OCI-LY7 (cell line): ENCODE measurements at regions not wholly inside any gene's neighbourhood (a gene's known extent, or its start where the extent isn't known, plus 50 kb on each side); places are given as distances from the start of the nearest gene placed in this dataset.

Experiments used
- CTCF ChIP-seq: fragments of 200-600 bp; sonication (generic); conservative IDR thresholded peaks from 2 replicates; pipeline ENCODE4 v1.5.1; 2014; ENCODE audit warnings: mild to moderate bottlenecking, antibody characterized with exemption, low read length, moderate library complexity, mixed read lengths
- EZH2phosphoT487 ChIP-seq: fragments of 200-600 bp; sonication (generic); IDR thresholded peaks from 2 replicates; pipeline ENCODE4 v1.6.1; 2018; ENCODE audit warnings: low read depth, borderline replicate concordance, mild to moderate bottlenecking, mixed run types, antibody characterized with exemption, low read length, moderate library complexity, mixed read lengths

DNA sequence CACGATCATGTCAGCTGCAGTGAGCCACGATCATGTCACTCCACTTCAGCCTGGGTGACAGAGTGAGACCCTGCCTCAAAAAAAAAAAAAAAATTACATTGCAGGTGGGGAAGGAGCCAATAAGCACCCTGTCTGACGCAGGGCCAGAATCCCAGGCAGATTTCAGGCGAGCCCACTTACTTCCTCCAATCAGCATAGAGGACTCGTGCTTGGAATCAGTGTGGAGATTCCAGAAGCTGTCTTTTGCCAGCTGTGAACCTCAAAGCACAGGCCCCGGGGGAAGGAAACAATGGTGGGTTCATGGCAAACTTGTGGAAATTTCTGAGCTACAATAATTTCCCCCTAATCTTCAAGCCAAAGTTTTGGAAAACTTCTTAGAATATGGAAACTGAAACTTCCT is 178.2 kb upstream of the ZNF644 start:
- TF ChIP-seq CTCF: no peak
- TF ChIP-seq EZH2phosphoT487: no peak
